HCT116 (cell line): ENCODE measurements at regions not wholly inside any gene's neighbourhood (a gene's known extent, or its start where the extent isn't known, plus 50 kb on each side); places are given as distances from the start of the nearest gene placed in this dataset.

ENCODE experiments used
- ATAC-seq: fragments of 200-7000 bp; cut with Tn5 transposase; 2 replicates; pipeline ENCODE4 v1.9.1; 2020; ENCODE audit warnings: mild to moderate bottlenecking, moderate library complexity
- BruUV-seq: library from RNA; stranded (reverse); fragments of 400-500 nt; replicated peaks from 2 replicates; lab custom pipeline; 2021; lab: Mats Ljungman, UMichigan
- CTCF ChIA-PET: fragments of 300-600 bp; sonication (Branson Sonifier 250); formaldehyde crosslinking; loops from one replicate; lab custom pipeline; 2021; ENCODE audit warnings: antibody characterized with exemption; lab: Charles Lee
- POLR2A ChIA-PET: fragments of 300-600, 350-600 bp; sonication (Branson Sonifier 250); formaldehyde crosslinking; loops from one replicate; lab custom pipeline; 2021; ENCODE audit warnings: antibody characterized with exemption; lab: Charles Lee
- RAD21 ChIA-PET, 2 experiments: fragments of 300-600 bp; sonication (Branson Sonifier 250); formaldehyde crosslinking; loops; one replicate each; lab custom pipeline; 2023; ENCODE audit warnings: low total read pairs in 2 of 2; ENCODE audit not compliant: uncharacterized antibody in 2 of 2, unreplicated experiment in 2 of 2, low non-redundant PET in 1 of 2; lab: Charles Lee
- DNase-seq: peaks from one replicate; pipeline ENCODE4 v3.0.0-alpha.2; 2010; ENCODE audit warnings: low read depth, low spot score
- H2AFZ ChIP-seq: fragments of 200-600 bp; shearing (Covaris generic), sonication (generic); 2 replicates; pipeline ENCODE4 v1.6.1; 2017; ENCODE audit warnings: low read depth, mixed run types, mixed read lengths, antibody characterized with exemption, low read length; ENCODE audit not compliant: poor library complexity, severe bottlenecking
- H3K27ac ChIP-seq: 2 replicates; pipeline ENCODE4 v1.5.1; 2012; ENCODE audit warnings: low read depth, low read length
- H3K27me3 ChIP-seq: fragments of 200-600 bp; sonication (generic); 2 replicates; pipeline ENCODE4 v1.6.1; 2016; ENCODE audit warnings: mixed run types, low read length, mixed read lengths; ENCODE audit not compliant: insufficient read depth
- H3K36me3 ChIP-seq, 2 experiments: fragments of 200-500 bp in 1 of 2; fragments of 200-600 bp in 1 of 2; sonication (Bioruptor generic) in 1 of 2; sonication (generic) in 1 of 2; 2 replicates each; pipeline versions ENCODE4 v1.5.1 to v1.6.1; 2014 to 2016; ENCODE audit warnings: low read length in 2 of 2, inconsistent platforms in 1 of 2, mixed read lengths in 1 of 2, mixed run types in 1 of 2; ENCODE audit not compliant: insufficient read depth in 2 of 2, control insufficient read depth in 1 of 2
- H3K4me1 ChIP-seq, 2 experiments: fragments of 200-600 bp in 1 of 2; sonication (generic) in 1 of 2; 2 replicates each; pipeline versions ENCODE4 v1.5.1 to v1.6.1; 2012 to 2017; ENCODE audit warnings: low read length in 2 of 2, inconsistent platforms in 1 of 2, mild to moderate bottlenecking in 1 of 2, mixed read lengths in 1 of 2, mixed run types in 1 of 2, moderate library complexity in 1 of 2; ENCODE audit not compliant: insufficient read depth in 2 of 2, control insufficient read depth in 1 of 2
- H3K4me2 ChIP-seq: fragments of 200-600 bp; sonication (generic); 2 replicates; pipeline ENCODE4 v1.6.1; 2017; ENCODE audit warnings: mixed run types, low read length, mixed read lengths
- H3K4me3 ChIP-seq, 2 experiments: fragments of 200-600 bp in 1 of 2; sonication (generic) in 1 of 2; replicated peaks in 1 of 2; 2 replicates each; pipeline ENCODE4 v1.5.1; 2011 to 2016; ENCODE audit warnings: low read length in 2 of 2, control low read depth in 1 of 2, low read depth in 1 of 2, mild to moderate bottlenecking in 1 of 2, mixed read lengths in 1 of 2, mixed run types in 1 of 2
- H3K79me2 ChIP-seq: fragments of 200-600 bp; sonication (generic); 2 replicates; pipeline ENCODE4 v1.6.1; 2017; ENCODE audit warnings: mild to moderate bottlenecking, mixed run types, low read length, moderate library complexity, mixed read lengths; ENCODE audit not compliant: insufficient read depth
- H3K9ac ChIP-seq: fragments of 200-600 bp; sonication (generic); 2 replicates; pipeline ENCODE4 v1.6.1; 2016; ENCODE audit warnings: low read length, mixed read lengths
- H3K9me2 ChIP-seq: fragments of 200-600 bp; sonication (generic), shearing (Covaris generic); 2 replicates; pipeline ENCODE4 v1.6.1; 2017; ENCODE audit warnings: mixed run types, mild to moderate bottlenecking, moderate library complexity; ENCODE audit not compliant: insufficient read depth
- H3K9me3 ChIP-seq, 2 experiments: fragments of 200-500 bp in 1 of 2; fragments of 200-600 bp in 1 of 2; sonication (Bioruptor generic) in 1 of 2; sonication (generic) in 1 of 2; 2 replicates each; pipeline ENCODE4 v1.6.1; 2014 to 2017; ENCODE audit warnings: low read length in 2 of 2, mixed read lengths in 2 of 2, inconsistent platforms in 1 of 2, low read depth in 1 of 2, mild to moderate bottlenecking in 1 of 2, mixed run types in 1 of 2, moderate library complexity in 1 of 2; ENCODE audit not compliant: control insufficient read depth in 1 of 2, insufficient read depth in 1 of 2
- H4K20me1 ChIP-seq: fragments of 200-600 bp; sonication (generic), shearing (Covaris generic); 2 replicates; pipeline ENCODE4 v1.6.1; 2017; ENCODE audit warnings: mixed run types, mild to moderate bottlenecking, moderate library complexity; ENCODE audit not compliant: insufficient read depth
- CBX3 ChIP-seq: IDR thresholded peaks from 2 replicates; pipeline ENCODE4 v1.6.1; 2012; ENCODE audit warnings: low read depth
- CEBPB ChIP-seq: IDR thresholded peaks from 2 replicates; pipeline ENCODE4 v1.6.1; 2012; ENCODE audit warnings: low read depth
- EGR1 ChIP-seq: IDR thresholded peaks from 2 replicates; pipeline ENCODE4 v1.6.1; 2012; ENCODE audit warnings: low read depth
- EZH2phosphoT487 ChIP-seq: fragments of 200-600 bp; IDR thresholded peaks from 2 replicates; pipeline ENCODE4 v1.6.1; 2018; ENCODE audit warnings: antibody characterized with exemption, borderline replicate concordance
- JUND ChIP-seq: IDR thresholded peaks from 2 replicates; pipeline ENCODE4 v1.6.1; 2012
- POLR2A ChIP-seq: IDR thresholded peaks from 2 replicates; pipeline ENCODE4 v1.7.0; 2011; ENCODE audit warnings: borderline replicate concordance; ENCODE audit not compliant: insufficient read depth, insufficient read length; ENCODE audit errors: extremely low read depth
- TCF7L2 ChIP-seq: IDR thresholded peaks from 2 replicates; pipeline ENCODE4 v1.7.0; 2011; ENCODE audit warnings: borderline replicate concordance, inconsistent platforms; ENCODE audit not compliant: insufficient read depth, insufficient read length; ENCODE audit errors: extremely low read depth
- intact Hi-C: fragments of 100-400 bp; cut with micrococcal nuclease; formaldehyde crosslinking; loops from 2 replicates; pipeline ENCODE4 v1.10.0; 2022
- TF ChIP-seq, protein P1 (sequence below): IDR thresholded peaks from 2 replicates; pipeline ENCODE4 v1.6.1; 2012; ENCODE audit warnings: low read depth
- TF ChIP-seq, protein P2 (sequence below): IDR thresholded peaks from 2 replicates; pipeline ENCODE4 v1.6.1; 2012
- TF ChIP-seq, protein P3 (sequence below): IDR thresholded peaks from 2 replicates; pipeline ENCODE4 v1.6.1; 2012

DNA sequence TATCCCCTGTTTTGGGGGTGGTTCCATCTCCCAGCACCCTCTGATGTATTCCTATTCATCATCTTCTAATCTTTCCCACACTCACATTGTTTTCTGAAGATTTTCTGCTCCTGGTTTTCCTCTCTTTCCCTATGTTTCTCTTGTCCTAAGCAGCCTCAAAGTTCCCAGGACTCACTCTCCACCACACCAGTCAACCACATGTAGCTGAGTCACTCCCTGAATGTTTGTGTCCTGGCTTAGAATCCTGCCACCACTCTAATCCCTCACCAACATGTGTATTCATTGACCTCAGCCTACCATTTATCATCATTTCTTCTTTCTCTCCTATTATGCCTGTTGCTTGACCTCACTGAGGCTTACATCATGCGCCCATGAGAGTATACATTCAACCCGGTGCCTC is 282.4 kb upstream of the ADAMTS16 start:
- no peak for ATAC-seq

More for the DNA sequence above, 282.4 kb upstream of the ADAMTS16 start:
- no peaks in the 10 kb centered on the region for H3K36me3 ChIP-seq
- no peak overlapping the region for H3K9ac ChIP-seq
- no peaks in the 10 kb centered on the region for H3K27me3 ChIP-seq
- CTCF ChIA-PET: no interaction called here
- intact Hi-C loops: no loop called here
- DNase-seq: no peak
- no peaks in the 10 kb centered on the region for H3K9me3 ChIP-seq
- no peak overlapping the region for H3K27ac ChIP-seq
- no peaks in the 10 kb centered on the region for H3K4me1 ChIP-seq
- no peak overlapping the region for H3K4me2 ChIP-seq
- H2AFZ ChIP-seq: no peak overlapping the region
- H3K4me3 ChIP-seq: no peak overlapping the region
- POLR2A ChIA-PET: no interaction called here
- RAD21 ChIA-PET: no interaction called here
- BruUV-seq: no TSS peak
- TF ChIP-seq JUND: no peak
- TF ChIP-seq, protein P1, sequence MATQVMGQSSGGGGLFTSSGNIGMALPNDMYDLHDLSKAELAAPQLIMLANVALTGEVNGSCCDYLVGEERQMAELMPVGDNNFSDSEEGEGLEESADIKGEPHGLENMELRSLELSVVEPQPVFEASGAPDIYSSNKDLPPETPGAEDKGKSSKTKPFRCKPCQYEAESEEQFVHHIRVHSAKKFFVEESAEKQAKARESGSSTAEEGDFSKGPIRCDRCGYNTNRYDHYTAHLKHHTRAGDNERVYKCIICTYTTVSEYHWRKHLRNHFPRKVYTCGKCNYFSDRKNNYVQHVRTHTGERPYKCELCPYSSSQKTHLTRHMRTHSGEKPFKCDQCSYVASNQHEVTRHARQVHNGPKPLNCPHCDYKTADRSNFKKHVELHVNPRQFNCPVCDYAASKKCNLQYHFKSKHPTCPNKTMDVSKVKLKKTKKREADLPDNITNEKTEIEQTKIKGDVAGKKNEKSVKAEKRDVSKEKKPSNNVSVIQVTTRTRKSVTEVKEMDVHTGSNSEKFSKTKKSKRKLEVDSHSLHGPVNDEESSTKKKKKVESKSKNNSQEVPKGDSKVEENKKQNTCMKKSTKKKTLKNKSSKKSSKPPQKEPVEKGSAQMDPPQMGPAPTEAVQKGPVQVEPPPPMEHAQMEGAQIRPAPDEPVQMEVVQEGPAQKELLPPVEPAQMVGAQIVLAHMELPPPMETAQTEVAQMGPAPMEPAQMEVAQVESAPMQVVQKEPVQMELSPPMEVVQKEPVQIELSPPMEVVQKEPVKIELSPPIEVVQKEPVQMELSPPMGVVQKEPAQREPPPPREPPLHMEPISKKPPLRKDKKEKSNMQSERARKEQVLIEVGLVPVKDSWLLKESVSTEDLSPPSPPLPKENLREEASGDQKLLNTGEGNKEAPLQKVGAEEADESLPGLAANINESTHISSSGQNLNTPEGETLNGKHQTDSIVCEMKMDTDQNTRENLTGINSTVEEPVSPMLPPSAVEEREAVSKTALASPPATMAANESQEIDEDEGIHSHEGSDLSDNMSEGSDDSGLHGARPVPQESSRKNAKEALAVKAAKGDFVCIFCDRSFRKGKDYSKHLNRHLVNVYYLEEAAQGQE: no peak
- TF ChIP-seq POLR2A: no peak
- no peak for TF ChIP-seq CBX3
- no peak for TF ChIP-seq TCF7L2
- no peak for TF ChIP-seq EGR1
- TF ChIP-seq, protein P2, sequence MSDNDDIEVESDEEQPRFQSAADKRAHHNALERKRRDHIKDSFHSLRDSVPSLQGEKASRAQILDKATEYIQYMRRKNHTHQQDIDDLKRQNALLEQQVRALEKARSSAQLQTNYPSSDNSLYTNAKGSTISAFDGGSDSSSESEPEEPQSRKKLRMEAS: no peak
- TF ChIP-seq EZH2phosphoT487: no peak
- TF ChIP-seq, protein P3, sequence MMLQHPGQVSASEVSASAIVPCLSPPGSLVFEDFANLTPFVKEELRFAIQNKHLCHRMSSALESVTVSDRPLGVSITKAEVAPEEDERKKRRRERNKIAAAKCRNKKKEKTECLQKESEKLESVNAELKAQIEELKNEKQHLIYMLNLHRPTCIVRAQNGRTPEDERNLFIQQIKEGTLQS: no peak
- TF ChIP-seq CEBPB: no peak
- no peaks in the 10 kb centered on the region for H3K9me2 ChIP-seq
- H4K20me1 ChIP-seq: no peaks in the 10 kb centered on the region
- no peaks in the 10 kb centered on the region for H3K79me2 ChIP-seq
